TTC549 (cell line): ENCODE measurements at regions not wholly inside any gene's neighbourhood (a gene's known extent, or its start where the extent isn't known, plus 50 kb on each side); places are given as distances from the start of the nearest gene placed in this dataset.
A peak's percentile ranks its signal among the peaks of the same experiment; 100 is the strongest.
"Not testable (repeated sequence)": the region's sequence is repeated elsewhere in the genome, so short reads cannot be mapped to it uniquely, and the experiment has no call there.

ENCODE experiments used
- FAIRE-seq: peaks from 2 replicates; lab custom pipeline; 2012; peaks lifted over from hg19 to GRCh38; lab: Jason Lieb, UNC

DNA sequence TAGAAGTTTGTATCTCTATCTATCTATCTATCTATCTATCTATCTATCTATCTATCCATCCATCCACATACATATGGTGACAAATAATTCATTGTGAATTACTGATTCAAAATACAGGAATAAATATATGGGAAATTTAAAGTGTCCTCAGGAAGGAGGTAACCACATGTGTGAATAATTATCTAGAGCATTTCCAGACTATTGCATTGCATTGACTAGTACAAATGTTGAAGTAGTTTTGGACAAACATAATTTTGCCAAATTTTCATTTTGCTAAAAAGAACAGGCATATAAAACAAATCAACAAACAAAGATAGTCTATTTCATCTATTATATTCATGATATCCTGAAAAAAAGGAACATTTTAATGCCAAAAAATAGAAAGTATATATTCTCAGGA, 192.7 kb downstream of the UTRN start:
- FAIRE-seq = no peak

DNA sequence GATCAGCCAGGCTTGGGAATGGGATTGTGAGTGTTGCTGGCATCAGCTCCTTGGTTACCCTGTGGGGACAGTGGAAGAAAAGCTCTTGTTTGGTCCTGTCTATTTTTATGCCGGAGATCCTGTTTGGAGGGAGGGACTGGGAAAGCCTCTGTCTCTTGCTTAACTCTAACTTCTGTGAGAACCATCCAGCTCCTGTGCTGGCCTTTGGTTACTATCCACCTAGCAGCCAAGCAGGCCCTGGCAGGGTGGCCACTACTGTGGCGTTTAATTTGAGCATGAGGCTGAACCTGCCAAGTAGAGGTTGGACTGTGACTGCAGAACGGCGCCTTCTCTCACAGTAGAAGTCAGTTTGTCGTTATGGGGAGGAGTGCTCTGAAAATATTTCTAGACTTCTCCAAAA, 193.3 kb downstream of the UTRN start:
- no peak for FAIRE-seq

- no peak for FAIRE-seq
Observed at GRCh38 chr6:144479991-144480390, 194.9 kb downstream of the UTRN start.

GRCh38 chr6:144480473-144480872, 195.3 kb downstream of the UTRN start:
- FAIRE-seq = no peak

- no peak for FAIRE-seq
Observed at GRCh38 chr6:144481527-144481926, 196.4 kb downstream of the UTRN start.

DNA sequence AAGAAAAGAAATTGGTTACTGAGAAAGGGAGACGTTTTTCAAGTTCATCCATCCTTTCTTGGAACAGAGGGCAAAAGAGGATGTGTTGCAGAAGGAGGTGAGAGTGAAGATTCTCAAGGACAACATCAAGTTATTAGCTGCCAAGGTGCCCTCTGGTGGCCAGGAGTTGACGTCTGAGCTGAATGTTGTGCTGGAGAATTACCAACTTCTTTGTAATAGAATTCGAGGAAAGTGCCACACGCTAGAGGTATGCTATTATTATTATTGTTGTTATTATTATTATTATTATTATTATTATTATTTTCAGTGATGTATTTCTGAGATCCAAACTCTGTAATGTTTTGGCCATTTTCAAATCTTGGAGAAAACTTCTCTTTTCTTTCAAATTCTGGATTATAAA, 197.0 kb downstream of the UTRN start:
- peak; percentile 88 for FAIRE-seq

GRCh38 chr6:144485531-144485930, 200.4 kb downstream of the UTRN start:
- FAIRE-seq = no peak

GRCh38 chr6:144488590-144488989, 203.5 kb downstream of the UTRN start:
- no peak for FAIRE-seq

DNA sequence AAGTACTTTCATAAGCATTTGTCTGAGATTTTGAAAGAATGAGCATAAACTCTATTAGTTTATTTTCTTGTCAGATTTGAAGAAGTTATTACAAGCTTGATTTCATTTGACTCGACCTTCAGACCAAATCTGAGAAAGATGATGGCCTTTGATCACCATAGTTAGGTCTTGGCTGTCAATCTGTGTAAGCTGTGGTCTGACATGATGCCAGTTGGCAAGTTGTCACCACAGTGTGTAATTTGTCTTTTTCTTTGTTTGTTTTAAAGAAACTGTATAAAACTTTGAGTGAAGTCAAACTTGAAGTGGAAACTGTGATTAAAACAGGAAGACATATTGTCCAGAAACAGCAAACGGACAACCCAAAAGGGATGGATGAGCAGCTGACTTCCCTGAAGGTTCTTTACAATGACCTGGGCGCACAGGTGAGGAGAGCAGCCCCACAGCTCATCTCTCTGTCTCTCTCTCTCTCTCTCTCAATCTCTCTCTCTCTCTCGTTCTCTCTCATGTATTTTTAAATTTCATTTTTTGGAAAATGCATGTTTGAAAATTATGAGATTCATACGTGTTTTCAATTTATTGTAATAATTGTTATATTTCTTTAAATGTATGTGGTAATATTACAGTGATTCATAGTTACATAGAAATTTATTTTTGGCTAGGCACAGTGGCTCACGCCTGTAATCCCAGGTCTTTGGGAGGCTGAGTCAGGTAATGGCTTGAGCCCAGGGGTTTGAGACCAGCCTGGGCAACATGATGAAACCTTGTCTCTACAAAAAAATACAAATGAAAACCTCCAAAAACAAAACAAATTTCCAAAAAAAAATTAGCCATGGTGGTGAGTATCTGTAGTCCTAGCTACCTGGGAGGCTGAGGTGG, 208.1 kb downstream of the UTRN start:
- FAIRE-seq = no peak

GRCh38 chr6:144495076-144495475, 209.9 kb downstream of the UTRN start:
- FAIRE-seq = not testable (repeated sequence)

- FAIRE-seq = no peak
Observed at GRCh38 chr6:144497650-144498049, 212.5 kb downstream of the UTRN start.

DNA sequence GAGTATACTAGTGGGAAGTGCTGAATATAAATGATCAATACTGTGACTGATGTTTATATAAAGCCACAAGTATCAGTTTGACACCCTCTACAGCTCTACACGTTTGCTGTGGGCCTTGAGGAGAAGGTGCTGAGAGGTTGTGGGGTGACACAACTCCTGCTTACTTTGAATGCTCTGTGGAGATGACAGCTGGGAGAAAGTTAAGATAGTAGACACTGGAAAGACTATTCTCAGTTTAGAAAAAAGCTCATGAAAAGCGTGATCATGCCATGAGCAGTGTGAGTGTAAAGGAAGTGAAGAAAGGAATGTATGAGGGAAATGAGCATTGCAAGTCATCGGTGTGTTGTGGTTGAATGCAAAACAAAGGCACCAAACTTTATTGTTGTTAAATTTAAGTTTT, 215.8 kb downstream of the UTRN start:
- FAIRE-seq = no peak

GRCh38 chr6:144505214-144505613, 220.1 kb downstream of the UTRN start:
- not testable (repeated sequence) for FAIRE-seq

DNA sequence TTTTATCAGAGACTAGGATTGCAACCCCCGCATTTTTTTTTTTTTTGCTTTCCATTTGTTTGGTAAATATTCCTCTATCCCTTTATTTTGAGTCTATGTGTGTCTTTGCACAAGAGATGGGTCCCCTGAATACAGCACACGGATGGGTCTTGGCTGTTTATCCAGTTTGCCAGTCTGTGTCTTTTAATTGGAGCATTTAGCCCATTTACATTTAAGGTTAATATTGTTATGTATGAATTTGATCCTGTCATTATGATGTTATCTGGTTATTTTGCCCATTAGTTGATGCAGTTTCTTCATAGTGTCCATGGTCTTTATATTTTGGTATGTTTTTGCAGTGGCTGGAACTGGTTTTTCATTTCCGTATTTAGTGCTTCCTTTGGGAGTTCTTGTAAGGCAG, 220.9 kb downstream of the UTRN start:
- FAIRE-seq = not testable (repeated sequence)

DNA sequence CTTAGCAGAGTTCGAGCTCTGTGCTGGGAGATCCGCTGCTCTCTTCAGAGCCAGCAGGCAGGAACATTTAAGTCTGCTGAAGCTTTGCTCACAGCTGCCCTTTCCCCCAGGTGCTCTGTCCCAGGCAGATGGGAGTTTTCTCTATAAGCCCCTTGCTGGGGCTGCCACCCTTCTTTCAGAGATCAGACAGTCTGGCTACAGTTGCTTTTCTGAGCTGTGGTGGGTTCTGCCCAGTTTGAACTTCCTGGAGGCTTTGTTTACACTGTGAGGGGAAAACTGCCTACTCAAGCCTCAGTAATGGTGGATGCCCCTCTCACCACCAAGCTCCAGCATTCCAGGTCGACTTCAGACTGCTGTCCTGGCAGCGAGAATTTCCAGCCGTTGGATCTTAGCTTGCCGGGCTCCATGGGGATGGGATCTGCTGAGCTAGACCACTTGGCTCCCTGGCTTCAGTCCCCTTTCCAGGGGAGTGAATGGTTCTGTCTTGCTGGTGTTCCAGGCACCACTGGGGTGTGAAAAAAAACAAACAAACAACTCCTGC, 222.7 kb downstream of the UTRN start:
- not testable (repeated sequence) for FAIRE-seq

DNA sequence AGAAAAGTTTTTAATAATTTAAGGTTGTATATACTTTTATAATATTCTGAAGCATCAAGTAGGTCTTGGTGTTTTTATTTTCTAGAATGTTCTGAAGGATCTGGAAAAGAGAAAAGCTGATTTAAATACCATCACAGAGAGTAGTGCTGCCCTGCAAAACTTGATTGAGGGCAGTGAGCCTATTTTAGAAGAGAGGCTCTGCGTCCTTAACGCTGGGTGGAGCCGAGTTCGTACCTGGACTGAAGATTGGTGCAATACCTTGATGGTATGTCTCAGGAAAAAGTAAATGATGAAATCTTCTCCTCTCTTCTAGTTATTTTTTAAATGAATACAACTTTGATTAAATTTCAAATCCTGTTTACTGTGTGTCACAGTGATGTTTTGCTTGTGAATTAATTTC, 225.7 kb downstream of the UTRN start:
- FAIRE-seq = no peak

GRCh38 chr6:144515761-144516160, 230.6 kb downstream of the UTRN start:
- no peak for FAIRE-seq

DNA sequence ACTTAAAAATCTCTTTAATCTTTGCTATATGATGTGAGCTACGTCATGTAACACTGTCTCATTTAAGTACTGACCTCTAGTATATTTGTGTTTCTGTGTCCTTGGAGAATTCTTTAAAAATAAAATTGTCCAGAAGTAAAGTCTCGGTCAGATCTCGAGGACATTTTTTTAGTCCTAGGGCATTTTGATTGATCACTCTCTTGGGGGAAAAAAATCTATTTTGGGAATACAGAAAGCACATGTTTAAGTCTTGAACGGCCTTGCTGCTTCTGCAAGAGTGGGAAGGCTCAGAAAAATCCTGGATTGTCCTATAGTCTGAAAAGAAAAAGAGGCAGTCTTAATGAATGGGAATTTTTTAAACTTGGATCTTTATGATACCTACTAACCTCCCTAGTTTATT, 234.3 kb downstream of the UTRN start:
- FAIRE-seq = no peak

DNA sequence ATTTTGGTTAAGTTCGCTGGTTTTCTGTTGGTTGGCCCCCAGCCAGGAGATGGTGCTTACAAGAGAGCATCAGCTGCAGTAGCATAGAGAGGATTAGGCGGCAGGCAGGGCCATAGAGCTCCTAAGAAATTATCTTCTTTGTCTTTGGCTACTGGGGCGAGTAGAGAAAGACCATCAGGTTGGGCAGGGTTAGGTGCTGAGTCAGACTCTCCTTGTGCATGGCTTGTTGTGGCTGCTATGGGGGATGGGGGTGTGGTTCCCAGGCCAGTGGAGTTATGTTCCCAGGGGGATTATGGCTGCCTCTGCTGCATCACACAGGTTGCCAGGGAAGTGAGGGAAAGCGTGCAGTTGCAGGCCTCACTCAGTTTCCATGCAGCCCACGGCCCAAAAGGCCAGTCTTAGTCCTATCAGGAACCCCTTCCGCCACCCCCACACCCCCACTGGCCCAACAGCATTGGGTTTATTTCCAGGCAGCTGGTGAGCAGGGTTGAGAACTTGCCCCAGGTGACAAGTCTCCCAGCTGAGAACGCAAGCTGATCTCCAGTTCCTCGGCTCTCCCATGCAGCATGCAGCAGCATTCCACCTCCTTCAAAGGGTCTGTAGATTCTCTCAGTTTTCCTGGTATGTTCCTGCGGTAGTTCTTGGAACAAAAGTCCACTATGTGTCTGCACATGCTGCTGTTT, 243.7 kb downstream of the UTRN start:
- FAIRE-seq = no peak

DNA sequence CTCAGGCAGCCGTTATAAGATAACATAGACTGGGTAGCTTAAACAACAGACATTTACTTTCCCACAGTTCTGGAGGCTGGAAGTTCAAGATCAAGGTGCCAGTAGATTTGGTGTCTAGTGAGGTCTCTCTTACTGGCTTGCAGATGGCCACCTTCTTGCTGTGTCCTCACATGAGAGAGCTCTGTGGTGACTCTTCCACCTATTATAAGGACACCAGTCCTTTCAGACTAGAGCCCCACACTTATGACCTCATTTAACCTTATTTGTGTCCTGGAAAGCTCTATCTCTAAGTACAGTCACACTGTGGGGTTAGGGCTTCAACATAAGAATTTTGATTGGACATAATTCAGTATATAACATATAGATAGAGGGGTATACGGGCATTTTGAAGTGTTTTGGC, 245.0 kb downstream of the UTRN start:
- FAIRE-seq = no peak

DNA sequence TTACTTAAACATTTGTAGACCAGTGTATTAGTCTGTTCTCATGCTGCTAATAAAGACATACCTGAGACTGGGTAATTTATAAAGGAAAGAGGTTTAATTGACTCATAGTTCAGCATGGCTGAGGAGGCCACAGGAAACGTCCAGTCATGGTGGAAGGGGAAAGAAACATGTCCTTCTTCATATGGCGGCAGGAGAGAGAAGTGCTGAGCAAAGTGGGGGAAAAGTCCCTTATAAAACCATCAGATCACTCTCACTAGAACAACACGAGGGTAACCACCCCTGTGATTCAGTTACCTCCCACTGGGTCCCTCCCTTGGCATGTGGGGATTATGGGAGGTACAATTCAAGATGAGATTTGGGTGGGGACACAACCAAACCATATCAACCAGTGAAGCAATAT, 247.1 kb downstream of the UTRN start:
- not testable (repeated sequence) for FAIRE-seq

GRCh38 chr6:144534180-144534579, 249.0 kb downstream of the UTRN start:
- FAIRE-seq = no peak

GRCh38 chr6:144535630-144536029, 250.5 kb downstream of the UTRN start:
- FAIRE-seq = no peak
